ENCODE measurements at regions not wholly inside any gene's neighbourhood (a gene's known extent, or its start where the extent isn't known, plus 50 kb on each side); places are given as distances from the start of the nearest gene placed in this dataset.

- H3K36me3 Mint-ChIP-seq (ENCODE audit: low read depth): no peaks in the 10 kb centered on the region
- Histone ChIP-seq H3K9me3 (ENCODE audit: control insufficient read depth, low read length) (no peaks in the 10 kb centered on the region), H3K4me1 (ENCODE audit: control insufficient read depth, insufficient read depth, low read length) (peaks cover 2% of the 10 kb centered on the region), H3K4me3 (ENCODE audit: low read length) (no peak overlapping the region), H3K9ac (ENCODE audit: extremely low read depth, low read length, poor library complexity, severe bottlenecking) (no peak overlapping the region), H3K36me3 (ENCODE audit: control insufficient read depth, insufficient read depth, low read length) (no peaks in the 10 kb centered on the region), H3K27me3 (ENCODE audit: control insufficient read depth, insufficient read depth, low read length, poor library complexity, severe bottlenecking) (no peaks in the 10 kb centered on the region), H3K27ac (ENCODE audit: low read depth, low read length) (no peak overlapping the region)
- WGBS, 2 experiments (ENCODE audit: insufficient coverage in 1 of 2, insufficient read length in 1 of 2): 88 to 90% methylated on average over 2 of the region's 2 CpGs
- H3K4me1 Mint-ChIP-seq: no peaks in the 10 kb centered on the region
- no peaks in the 10 kb centered on the region for H3K27me3 Mint-ChIP-seq (ENCODE audit: insufficient read depth)
- H3K9me3 Mint-ChIP-seq: no peaks in the 10 kb centered on the region
- no peak for TF ChIP-seq CTCF (conservative IDR thresholded peaks at IDR 0.05)
- no peak for DNase-seq
- H3K27ac Mint-ChIP-seq: no peak overlapping the region
- no peak overlapping the region for H3K4me3 Mint-ChIP-seq
These were observed 676.9 kb downstream of the HACE1 start for GRCh38 chr6:104182811-104183210.

- 94 to 100% methylated on average over 1 of the region's 1 CpG for WGBS, 2 experiments (ENCODE audit: insufficient coverage in 1 of 2, insufficient read length in 1 of 2)
- H3K27ac ChIP-seq (ENCODE audit: low read depth, low read length): no peak overlapping the region
- no peaks in the 10 kb centered on the region for H3K4me1 ChIP-seq (ENCODE audit: control insufficient read depth, insufficient read depth, low read length)
These were observed 686.1 kb downstream of the HACE1 start for GRCh38 chr6:104173668-104174067.

GRCh38 chr6:104170401-104170800 lies 689.3 kb downstream of the HACE1 start:
- H3K9me3 ChIP-seq (ENCODE audit: control insufficient read depth, low read length): peaks cover 6% of the 10 kb centered on the region
- H3K27ac Mint-ChIP-seq: no peak overlapping the region
- no peak overlapping the region for H3K4me3 Mint-ChIP-seq
- H3K9ac ChIP-seq (ENCODE audit: extremely low read depth, low read length, poor library complexity, severe bottlenecking): no peak overlapping the region
- no peaks in the 10 kb centered on the region for H3K27me3 Mint-ChIP-seq (ENCODE audit: insufficient read depth)
- H3K27ac ChIP-seq (ENCODE audit: low read depth, low read length): no peak overlapping the region
- no peaks in the 10 kb centered on the region for H3K27me3 ChIP-seq (ENCODE audit: control insufficient read depth, insufficient read depth, low read length, poor library complexity, severe bottlenecking)
- no peak for TF ChIP-seq CTCF (conservative IDR thresholded peaks at IDR 0.05)
- H3K36me3 Mint-ChIP-seq (ENCODE audit: low read depth): no peaks in the 10 kb centered on the region
- WGBS, 2 experiments (ENCODE audit: insufficient coverage in 1 of 2, insufficient read length in 1 of 2): 81 to 89% methylated on average over 2 of the region's 2 CpGs
- H3K36me3 ChIP-seq (ENCODE audit: control insufficient read depth, insufficient read depth, low read length): no peaks in the 10 kb centered on the region
- no peaks in the 10 kb centered on the region for H3K4me1 Mint-ChIP-seq
- peaks cover 13% of the 10 kb centered on the region for H3K9me3 Mint-ChIP-seq
- no peak for DNase-seq
- H3K4me1 ChIP-seq (ENCODE audit: control insufficient read depth, insufficient read depth, low read length): no peaks in the 10 kb centered on the region
- no peak overlapping the region for H3K4me3 ChIP-seq (ENCODE audit: low read length)

More at GRCh38 chr6:104173668-104174067, 686.1 kb downstream of the HACE1 start:
- H3K27me3 ChIP-seq (ENCODE audit: control insufficient read depth, insufficient read depth, low read length, poor library complexity, severe bottlenecking): no peaks in the 10 kb centered on the region
- Mint-ChIP-seq H3K27me3 (ENCODE audit: insufficient read depth) (no peaks in the 10 kb centered on the region), H3K4me3 (no peak overlapping the region), H3K4me1 (no peaks in the 10 kb centered on the region), H3K36me3 (ENCODE audit: low read depth) (no peaks in the 10 kb centered on the region), H3K27ac (no peak overlapping the region), H3K9me3 (no peaks in the 10 kb centered on the region)
- no peak overlapping the region for H3K4me3 ChIP-seq (ENCODE audit: low read length)
- TF ChIP-seq CTCF (conservative IDR thresholded peaks at IDR 0.05): no peak
- H3K9me3 ChIP-seq (ENCODE audit: control insufficient read depth, low read length): no peaks in the 10 kb centered on the region
- no peak for DNase-seq
- H3K36me3 ChIP-seq (ENCODE audit: control insufficient read depth, insufficient read depth, low read length): no peaks in the 10 kb centered on the region
- no peak overlapping the region for H3K9ac ChIP-seq (ENCODE audit: extremely low read depth, low read length, poor library complexity, severe bottlenecking)
